Neural progenitor cell (in vitro differentiated cells): ENCODE measurements at regions not wholly inside any gene's neighbourhood (a gene's known extent, or its start where the extent isn't known, plus 50 kb on each side); places are given as distances from the start of the nearest gene placed in this dataset.

Experiments
- EZH2 ChIP-seq: fragments of 200-600 bp; sonication (generic); IDR thresholded peaks from 2 replicates; pipeline ENCODE4 v1.6.1; 2017; ENCODE audit warnings: antibody characterized with exemption, mild to moderate bottlenecking, moderate library complexity
- EZH2phosphoT487 ChIP-seq: fragments of 200-600 bp; sonication (generic); IDR thresholded peaks from 2 replicates; pipeline ENCODE4 v1.6.1; 2017; ENCODE audit warnings: antibody characterized with exemption
- TF ChIP-seq, protein P1 (sequence below): fragments of 200-600 bp; sonication (generic); IDR thresholded peaks from 2 replicates; pipeline ENCODE4 v1.5.1; 2017; ENCODE audit warnings: antibody characterized with exemption, mild to moderate bottlenecking

DNA sequence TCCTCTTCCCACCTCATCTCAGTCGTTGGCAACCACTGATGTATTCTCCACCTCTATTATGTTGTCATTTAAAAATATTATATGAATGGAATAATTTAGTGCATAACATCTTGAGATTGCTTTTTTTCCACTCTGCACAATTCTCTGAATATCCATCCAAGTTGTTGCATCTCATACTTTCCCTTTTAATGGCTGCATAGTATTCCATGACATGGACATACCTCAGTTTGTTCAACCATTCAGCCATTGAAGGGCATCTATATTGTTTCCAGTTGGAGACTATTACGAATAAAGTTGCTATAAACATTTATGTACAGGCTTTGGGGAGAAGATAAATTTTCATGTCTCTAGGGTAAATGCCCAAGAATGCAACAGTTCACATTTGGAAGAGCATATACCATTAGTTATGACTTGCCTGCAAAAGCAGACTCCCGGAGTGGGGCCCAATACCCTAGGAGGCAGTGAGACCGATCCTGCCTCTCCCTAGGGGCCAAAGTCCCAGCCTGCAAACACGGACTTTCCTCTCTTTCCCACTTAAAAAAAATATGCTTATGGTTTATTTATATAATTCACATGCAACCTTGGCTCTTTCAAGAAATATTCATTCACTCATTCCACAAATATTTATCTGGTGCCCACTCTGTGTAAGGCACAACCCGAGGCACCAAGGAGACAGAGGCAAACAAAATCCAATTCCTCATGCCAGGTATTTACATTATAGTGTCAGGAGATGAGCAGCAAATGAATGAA lies 227.0 kb upstream of the PMEPA1 start:
- TF ChIP-seq, protein P1, sequence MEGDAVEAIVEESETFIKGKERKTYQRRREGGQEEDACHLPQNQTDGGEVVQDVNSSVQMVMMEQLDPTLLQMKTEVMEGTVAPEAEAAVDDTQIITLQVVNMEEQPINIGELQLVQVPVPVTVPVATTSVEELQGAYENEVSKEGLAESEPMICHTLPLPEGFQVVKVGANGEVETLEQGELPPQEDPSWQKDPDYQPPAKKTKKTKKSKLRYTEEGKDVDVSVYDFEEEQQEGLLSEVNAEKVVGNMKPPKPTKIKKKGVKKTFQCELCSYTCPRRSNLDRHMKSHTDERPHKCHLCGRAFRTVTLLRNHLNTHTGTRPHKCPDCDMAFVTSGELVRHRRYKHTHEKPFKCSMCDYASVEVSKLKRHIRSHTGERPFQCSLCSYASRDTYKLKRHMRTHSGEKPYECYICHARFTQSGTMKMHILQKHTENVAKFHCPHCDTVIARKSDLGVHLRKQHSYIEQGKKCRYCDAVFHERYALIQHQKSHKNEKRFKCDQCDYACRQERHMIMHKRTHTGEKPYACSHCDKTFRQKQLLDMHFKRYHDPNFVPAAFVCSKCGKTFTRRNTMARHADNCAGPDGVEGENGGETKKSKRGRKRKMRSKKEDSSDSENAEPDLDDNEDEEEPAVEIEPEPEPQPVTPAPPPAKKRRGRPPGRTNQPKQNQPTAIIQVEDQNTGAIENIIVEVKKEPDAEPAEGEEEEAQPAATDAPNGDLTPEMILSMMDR = no peak
- TF ChIP-seq EZH2 = no peak
- no peak for TF ChIP-seq EZH2phosphoT487
